ENCODE measurements at regions not wholly inside any gene's neighbourhood (a gene's known extent, or its start where the extent isn't known, plus 50 kb on each side); places are given as distances from the start of the nearest gene placed in this dataset.

DNA sequence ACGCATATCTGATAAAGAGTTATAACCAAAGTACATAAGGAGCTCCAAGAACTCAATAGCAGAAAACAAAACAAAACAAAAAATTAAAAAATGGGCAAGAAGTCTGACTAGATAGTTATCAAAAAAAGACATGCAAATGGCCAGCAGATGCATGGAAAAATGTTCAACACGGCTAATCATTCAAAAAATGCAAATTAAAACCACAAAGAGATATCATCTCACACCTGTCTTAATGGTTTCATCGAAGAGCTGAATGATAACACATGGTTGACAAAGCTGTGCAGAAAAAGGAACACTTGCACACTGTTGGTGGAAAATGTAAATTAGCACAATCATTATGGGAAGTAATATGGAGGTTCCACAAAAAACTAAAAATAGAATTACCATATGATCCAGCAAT lies 751.3 kb upstream of the POU3F3 start:
- TF ChIP-seq CTCF (IDR thresholded peaks at IDR 0.05; ENCODE audit: low read depth, low read length, missing control alignments): no peak
- H3K36me3 ChIP-seq (replicated peaks): no peaks in the 10 kb centered on the region
- H3K27ac ChIP-seq: no peak overlapping the region
- H3K4me3 ChIP-seq (ENCODE audit: low read depth, low read length): no peak overlapping the region
- DNase-seq: no peak
- in situ Hi-C loops (cut with HindIII; ENCODE audit: low pct_ligation_motif_present, low sequenced_read_pairs): no loop called here
- no peaks in the 10 kb centered on the region for H3K27me3 ChIP-seq (replicated peaks)

DNA sequence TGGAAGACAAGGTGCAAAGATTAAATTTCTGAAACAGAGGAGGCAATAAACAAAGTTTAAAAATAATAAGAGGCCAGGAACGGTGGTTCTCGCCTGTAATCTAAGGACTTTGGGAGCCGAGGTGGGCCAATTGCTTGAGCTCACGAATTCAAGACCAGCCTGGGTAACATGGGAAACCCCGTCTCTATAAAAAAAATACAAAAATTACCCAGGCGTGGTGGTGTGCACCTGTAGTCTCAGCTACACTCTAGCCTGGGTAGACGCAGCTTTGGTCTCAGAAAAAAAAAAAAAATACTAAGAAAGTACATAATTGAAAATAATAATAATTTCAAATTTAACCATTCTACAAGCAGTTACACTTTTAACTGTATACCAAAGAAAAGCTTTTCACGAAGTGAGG lies 744.6 kb upstream of the POU3F3 start:
- in situ Hi-C loops (cut with HindIII; ENCODE audit: low pct_ligation_motif_present, low sequenced_read_pairs): no loop called here
- no peak for TF ChIP-seq CTCF (IDR thresholded peaks at IDR 0.05; ENCODE audit: low read depth, low read length, missing control alignments)
- Histone ChIP-seq H3K27me3 (replicated peaks) (no peaks in the 10 kb centered on the region), H3K36me3 (replicated peaks) (no peaks in the 10 kb centered on the region), H3K4me3 (ENCODE audit: low read depth, low read length) (no peak overlapping the region), H3K27ac (no peak overlapping the region)
- no peak for DNase-seq

GRCh38 chr2:104118889-104119288 lies 735.0 kb upstream of the POU3F3 start:
- DNase-seq: no peak
- Histone ChIP-seq H3K27ac (no peak overlapping the region), H3K36me3 (replicated peaks) (no peaks in the 10 kb centered on the region), H3K27me3 (replicated peaks) (no peaks in the 10 kb centered on the region), H3K4me3 (ENCODE audit: low read depth, low read length) (no peak overlapping the region)
- no peak for TF ChIP-seq CTCF (IDR thresholded peaks at IDR 0.05; ENCODE audit: low read depth, low read length, missing control alignments)
- in situ Hi-C loops (cut with HindIII; ENCODE audit: low pct_ligation_motif_present, low sequenced_read_pairs): no loop called here

DNA sequence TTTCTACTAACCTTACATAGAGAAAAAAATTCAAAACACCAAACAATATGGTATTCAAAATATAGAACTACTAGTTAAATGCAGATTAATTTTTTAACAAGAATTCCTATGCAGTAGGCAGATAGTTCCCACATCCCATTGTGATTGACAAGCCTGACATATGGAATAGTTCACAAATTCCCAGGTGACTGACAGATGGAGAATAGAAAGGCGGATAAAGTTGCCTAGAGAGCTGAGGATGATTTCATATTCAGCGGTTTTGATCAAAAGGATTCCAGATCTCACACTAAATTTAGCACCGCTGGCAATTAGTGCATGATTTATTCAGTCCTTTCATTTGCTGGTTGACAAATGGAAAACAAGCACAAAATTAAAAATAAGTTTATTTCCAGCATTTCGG lies 733.7 kb upstream of the POU3F3 start:
- Histone ChIP-seq H3K36me3 (replicated peaks) (no peaks in the 10 kb centered on the region), H3K27me3 (replicated peaks) (no peaks in the 10 kb centered on the region), H3K27ac (no peak overlapping the region), H3K4me3 (ENCODE audit: low read depth, low read length) (no peak overlapping the region)
- DNase-seq: no peak
- in situ Hi-C loops (cut with HindIII; ENCODE audit: low pct_ligation_motif_present, low sequenced_read_pairs): no loop called here
- TF ChIP-seq CTCF (IDR thresholded peaks at IDR 0.05; ENCODE audit: low read depth, low read length, missing control alignments): no peak

DNA sequence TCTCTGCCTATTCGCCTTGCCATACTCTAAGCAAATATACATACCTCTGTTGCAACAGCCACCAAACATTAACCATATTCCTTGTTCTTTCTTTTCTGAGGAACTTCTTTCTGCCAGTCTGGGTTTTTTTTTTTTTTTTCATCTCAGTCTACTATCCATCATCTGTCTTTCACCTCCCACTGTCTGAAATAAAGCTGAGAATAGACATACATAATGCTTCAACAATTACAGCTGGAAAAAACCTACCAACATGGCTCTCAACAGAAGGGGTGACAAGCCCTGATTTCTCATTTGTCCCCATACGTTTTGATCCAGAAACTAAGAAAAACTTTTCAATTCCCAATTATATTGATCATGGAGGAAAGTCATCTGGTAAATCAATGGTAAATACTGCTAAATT lies 728.8 kb upstream of the POU3F3 start:
- TF ChIP-seq CTCF (IDR thresholded peaks at IDR 0.05; ENCODE audit: low read depth, low read length, missing control alignments): no peak
- in situ Hi-C loops (cut with HindIII; ENCODE audit: low pct_ligation_motif_present, low sequenced_read_pairs): no loop called here
- no peak for DNase-seq
- H3K36me3 ChIP-seq (replicated peaks): no peaks in the 10 kb centered on the region
- H3K27me3 ChIP-seq (replicated peaks): no peaks in the 10 kb centered on the region
- H3K27ac ChIP-seq: no peak overlapping the region
- H3K4me3 ChIP-seq (ENCODE audit: low read depth, low read length): no peak overlapping the region

DNA sequence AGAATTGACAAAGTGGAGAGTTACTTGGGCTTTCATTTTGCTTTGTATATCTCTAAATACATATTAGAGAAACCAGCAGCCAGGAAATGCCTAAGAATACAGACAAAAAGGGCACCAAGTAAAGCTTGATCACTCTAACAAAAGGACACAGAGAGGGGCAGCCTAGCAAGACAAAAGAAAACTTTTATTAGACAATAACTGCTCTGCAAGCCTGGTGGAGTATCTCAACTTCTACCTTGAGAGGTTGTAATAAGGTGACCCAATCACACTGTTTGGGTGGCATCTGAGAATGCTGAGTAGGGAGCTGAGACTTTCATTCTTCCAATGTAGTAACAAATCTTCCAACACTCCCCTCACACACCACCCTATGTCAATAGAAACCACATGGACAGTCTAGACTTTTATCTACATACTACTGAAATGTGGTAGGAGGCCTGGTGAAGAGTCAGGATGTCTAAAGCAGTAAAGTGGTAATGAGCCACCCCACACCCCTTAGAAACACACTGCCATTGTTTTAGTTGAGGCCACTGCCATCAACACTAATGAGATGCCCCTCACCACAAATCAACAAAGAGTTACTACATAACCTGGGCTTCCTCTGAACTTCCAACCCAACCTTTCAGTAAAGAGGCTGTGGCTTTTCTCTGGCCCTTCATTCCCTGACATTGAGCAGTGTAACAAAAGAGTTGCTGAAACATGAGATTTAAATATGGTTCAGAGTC lies 726.7 kb upstream of the POU3F3 start:
- Histone ChIP-seq H3K27ac (no peak overlapping the region), H3K4me3 (ENCODE audit: low read depth, low read length) (no peak overlapping the region), H3K36me3 (replicated peaks) (no peaks in the 10 kb centered on the region), H3K27me3 (replicated peaks) (no peaks in the 10 kb centered on the region)
- in situ Hi-C loops (cut with HindIII; ENCODE audit: low pct_ligation_motif_present, low sequenced_read_pairs): no loop called here
- TF ChIP-seq CTCF (IDR thresholded peaks at IDR 0.05; ENCODE audit: low read depth, low read length, missing control alignments): no peak
- DNase-seq: no peak
